GM18499 (cell line): ENCODE measurements at regions not wholly inside any gene's neighbourhood (a gene's known extent, or its start where the extent isn't known, plus 50 kb on each side); places are given as distances from the start of the nearest gene placed in this dataset.
"Not testable (repeated sequence)": the region's sequence is repeated elsewhere in the genome, so short reads cannot be mapped to it uniquely, and the experiment has no call there.

ENCODE experiments used
- ATAC-seq: cut with Tn5 transposase; IDR thresholded peaks from one replicate; pipeline ENCODE4 v1.9.1; 2021; ENCODE audit warnings: moderate number of reproducible peaks; ENCODE audit not compliant: insufficient read depth, unreplicated experiment

DNA sequence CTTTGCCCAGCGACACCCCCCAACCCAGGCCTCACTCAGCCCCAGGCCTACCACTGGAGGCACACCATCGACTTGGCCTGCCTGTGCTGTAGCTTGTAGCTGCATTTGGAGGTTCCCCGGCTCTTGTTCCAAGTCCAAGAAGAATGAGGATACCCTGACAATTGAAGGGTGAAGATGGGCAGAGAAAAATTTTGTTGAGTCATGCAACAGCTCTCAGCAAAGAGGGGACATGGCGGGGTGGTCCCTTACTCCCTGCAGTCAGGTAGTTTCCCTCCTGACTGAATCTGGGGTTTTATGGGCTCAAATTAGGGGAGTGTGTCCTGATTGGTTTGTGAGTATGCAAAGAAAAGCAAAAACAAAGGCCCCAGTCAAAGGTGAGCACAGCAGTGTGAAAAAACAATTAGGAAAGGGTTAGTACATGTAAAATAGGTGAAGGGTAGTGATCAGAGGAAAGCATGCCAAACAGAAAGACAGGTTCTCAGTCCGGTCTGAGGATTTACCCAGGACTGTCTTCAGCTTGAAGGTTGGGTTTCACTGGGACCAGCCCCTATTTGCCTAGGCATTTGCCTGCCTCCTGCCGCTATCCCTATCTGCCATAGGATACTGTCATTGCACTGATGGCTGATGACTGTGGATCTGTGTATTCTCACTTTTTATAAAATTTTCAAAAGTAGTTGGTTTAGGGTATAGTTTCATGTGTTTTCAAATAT, 316.4 kb upstream of the RND3 start:
- ATAC-seq = no peak

DNA sequence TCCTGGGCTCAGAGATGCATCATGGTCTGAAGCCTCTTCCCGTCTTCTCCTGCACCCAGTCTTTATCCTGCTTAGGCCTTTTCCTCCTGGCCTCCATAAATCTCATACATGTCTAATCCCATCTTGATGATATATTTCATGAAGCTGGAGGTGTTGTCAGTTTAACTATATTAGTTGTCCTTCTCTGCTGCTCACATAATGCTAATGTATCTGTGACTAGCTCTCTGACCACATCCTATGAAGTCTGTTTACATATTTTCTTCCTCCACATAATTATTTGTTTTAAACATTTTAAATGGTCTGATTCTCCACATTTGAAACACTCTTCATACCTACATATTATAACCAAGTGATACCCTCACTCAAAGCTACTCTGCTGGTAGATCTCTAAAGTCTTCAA, 315.2 kb upstream of the RND3 start:
- no peak for ATAC-seq

DNA sequence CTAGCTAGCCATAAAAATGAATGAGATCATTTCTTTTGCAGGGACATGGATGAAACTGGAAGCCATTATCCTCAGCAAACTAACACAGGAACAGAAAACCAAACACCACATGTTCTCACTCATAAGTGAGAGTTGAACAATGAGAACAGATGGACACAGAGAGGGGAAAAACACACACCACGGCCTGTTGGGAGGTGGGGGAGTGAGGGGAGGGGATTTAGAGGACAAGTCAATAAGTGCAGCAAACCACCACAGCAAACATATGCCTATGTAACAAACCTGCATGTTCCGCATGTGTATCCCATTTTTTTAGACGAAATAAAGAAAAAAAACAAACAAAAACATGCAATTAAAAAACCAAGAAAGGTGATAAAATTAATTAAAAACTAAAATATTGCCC, 308.8 kb upstream of the RND3 start:
- ATAC-seq = not testable (repeated sequence)

DNA sequence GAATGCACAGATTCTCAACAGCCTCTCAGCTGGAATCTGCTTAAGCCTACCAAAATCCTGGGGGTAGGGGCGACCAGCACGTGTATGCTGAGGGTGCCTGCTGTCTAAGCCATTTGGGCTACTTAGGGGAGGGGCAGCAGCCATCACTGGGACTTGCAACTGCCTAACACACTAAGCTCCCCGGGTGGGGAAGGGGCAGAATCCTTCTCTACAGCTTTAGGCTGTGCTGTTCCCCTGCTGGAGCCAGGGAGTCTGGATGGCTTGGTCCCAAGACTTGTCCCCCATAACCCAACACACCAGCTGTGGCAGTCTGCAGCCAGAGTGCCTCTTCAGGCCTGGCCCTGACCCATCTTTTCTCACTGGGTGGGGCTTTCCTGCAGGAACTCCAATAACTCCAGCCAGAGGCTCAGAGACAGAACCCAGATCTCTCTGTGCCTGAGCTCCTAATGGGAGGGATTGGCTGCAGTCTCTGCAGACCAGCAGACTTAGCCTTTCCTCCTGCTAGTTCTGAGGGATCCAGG, 305.4 kb upstream of the RND3 start:
- no peak for ATAC-seq

DNA sequence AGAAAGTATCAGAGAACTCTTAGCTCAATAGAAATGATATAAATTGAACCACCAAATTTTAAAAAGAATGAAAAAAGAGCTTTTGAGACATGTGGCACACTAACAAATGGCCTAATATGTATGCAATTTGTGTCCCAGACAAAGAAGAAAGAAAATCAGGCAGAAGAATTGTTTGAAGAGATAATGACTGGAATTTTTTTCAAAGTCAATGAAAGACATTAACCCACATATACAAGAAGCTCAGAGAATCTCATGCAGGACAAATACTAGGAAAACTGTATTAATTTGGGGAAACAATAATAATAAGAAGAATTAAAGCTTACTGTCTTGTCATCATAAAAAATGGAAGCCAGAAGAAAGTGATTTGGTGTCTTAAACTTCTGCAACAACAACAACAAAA, 304.1 kb upstream of the RND3 start:
- no peak for ATAC-seq

DNA sequence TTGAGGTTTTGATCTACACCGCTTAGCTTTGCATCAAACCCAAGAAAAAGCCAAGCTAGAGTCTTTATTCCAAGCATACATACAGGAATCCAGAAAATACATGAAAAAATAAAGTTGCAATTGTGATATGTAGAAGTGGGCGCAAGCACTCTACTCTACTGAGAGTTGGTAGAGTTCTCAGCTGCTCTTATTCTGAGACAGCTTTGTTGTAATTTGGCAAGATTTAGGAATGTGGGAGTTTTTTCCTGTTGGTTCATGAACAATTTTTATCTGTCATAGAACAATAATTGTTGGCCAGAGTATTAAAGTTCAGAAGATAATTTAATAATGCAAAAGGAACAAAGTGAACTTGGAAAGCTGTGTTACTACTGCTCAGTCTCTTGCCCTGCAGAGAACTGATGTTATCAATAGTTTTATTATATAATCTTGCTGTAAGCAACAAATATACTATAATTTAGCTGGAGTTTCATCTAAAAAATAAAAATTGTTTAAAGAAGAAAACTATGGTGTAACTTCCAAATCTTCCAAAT, 302.0 kb upstream of the RND3 start:
- no peak for ATAC-seq

DNA sequence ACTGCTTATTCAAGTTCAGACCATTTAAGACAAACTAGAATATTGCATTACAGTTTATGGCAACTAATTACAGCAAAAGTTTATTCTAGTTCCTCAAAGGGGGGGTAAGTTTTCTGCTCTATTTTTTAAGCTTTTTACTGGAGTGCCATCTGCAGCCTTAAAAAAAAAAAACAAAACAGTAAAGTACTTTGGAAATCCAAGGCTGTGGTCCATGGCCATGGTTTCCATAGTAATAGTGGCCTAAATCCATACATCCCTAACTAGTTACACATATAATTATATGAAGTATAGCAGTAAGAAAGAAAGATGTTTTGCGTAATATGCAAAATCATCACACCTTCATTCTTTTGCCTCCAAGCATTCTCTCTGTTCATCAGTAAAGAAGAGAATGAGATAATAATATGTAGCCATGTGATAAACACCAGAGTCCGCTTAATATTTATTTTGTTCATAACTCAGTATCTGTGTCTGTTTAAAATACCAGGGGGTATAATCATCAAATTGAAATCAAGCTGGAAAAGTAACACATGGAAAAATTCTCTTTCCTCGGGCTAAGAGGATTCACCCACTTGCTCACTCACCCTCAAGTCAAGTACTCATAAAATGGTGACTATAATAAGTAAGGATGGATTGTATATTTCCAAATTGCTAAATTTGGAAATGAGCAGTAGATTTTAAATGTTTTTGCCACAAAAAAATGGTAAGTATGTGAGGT, 301.1 kb upstream of the RND3 start:
- ATAC-seq = no peak

DNA sequence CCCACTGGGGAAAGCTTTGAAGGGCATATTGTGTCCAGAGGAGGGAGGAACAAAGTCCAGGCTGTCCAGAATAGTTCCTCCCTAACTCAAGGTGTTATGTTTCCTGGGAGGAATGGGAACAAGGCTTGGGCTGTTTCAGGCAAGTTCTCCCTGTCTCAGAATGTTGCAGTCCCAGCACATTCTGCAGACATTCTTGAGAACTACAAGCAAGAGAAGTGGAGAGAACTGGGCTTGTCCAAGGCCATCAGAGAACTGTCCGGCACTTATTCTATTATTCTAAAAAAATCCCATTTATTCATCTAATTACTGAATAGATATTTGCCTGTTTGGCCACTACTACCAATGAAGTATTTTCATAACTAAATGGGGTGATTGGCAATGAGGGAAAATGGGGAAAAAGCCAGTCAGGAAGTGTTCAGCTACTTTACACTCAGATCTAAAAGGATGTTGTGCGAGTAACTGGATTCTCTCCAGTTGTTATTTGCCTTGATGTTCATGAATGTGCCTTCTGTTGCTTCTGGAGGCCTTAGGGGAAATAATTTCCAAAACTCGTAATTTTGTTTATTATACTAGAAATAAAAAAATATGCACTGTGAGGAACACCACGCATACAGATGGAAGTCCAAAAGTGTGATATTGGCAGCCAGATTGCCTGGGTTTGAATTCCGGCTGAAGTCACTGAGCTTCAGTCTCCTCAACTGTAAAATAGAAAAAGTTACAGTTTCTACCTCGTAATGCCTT, 300.1 kb upstream of the RND3 start:
- no peak for ATAC-seq

DNA sequence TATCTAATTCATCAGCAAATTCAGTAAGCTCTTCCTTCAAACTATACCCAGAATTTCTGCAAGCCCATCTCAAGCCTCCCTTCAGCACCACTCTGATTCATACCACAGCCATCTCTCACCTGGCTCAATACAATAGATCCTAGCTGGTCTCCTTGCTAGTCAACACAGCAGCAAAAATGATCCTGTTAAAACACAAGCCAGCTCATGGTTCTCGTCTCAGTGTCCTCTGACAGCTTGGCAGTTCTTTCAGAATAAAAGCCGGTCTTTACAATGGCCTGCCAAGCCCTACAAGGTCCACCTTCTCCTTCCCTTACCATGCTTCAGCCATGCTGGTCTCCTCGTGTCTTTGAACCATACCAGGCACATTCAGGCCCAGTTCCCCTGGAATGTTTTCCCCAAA, 296.9 kb upstream of the RND3 start:
- no peak for ATAC-seq

DNA sequence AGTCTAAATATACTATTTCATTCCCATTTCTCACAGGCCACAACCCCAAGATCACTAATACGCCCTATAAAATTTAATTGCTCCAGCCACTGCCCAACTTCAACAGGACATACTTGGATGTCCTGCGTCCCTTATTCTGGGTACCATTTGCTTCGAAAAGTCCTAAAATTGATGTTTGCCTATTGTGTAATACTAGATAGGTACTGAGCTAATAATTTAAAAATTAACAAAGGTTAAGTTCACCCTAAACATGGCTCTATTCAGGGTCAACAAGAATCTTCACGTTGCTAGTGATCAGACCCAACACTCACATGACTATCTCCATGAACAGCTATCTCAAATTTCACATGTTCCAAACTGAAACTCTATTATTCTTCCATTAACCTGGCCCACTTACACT, 296.4 kb upstream of the RND3 start:
- ATAC-seq = no peak

DNA sequence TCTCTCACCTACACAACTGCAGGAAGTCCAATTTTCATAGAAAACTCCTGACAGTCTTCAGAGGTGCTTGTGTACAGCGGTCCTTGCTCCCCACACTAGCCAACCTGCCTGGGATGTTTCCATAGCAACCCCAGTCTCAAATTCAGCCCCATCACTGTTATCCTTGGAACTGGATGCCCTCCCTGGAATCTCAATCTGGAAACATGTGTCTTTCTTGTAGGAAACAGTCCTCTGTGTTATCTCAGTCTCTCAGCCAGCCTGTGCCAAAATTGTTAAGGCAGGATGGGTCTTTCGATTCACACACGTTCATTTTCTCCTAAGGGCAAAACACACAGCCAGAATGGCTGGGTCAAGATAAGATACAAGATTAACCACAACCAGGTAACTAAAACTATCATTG, 295.5 kb upstream of the RND3 start:
- ATAC-seq = no peak

DNA sequence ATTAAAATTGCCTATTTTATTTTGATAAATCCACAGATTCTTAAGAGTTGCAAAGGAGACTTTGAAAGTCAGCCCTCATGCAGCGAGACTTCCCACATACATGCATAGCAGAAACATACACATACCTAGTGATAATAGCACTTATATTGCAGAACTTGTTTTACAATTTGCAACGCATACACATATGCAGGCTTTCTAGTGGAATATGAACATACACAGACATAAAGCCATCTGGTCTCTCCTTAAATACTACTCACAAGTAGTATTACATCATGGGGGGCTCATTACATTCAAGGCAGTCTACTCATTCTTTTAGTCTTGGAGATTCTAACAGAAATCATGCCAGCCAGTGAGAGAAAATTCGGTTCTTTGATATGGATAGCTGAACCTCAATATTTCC, 295.1 kb upstream of the RND3 start:
- no peak for ATAC-seq

DNA sequence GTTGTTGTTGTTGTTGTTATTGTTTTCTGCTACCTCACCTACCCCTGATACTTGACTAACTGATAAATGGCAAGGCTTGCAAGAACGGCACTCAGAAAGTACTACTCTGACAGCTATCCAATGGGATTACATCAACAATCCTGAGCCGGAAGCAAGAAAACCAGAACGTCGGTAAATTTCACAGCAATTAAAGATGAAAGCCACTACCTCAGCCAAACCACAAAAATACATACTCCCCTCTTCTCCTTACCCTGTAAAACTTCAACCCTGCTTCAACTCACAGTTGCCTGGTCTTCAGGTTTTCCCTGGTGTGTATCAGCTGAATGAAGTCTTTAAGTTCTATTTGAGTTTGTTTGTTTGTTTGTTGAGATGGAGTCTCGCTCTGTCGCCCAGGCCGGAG, 293.7 kb upstream of the RND3 start:
- no peak for ATAC-seq

DNA sequence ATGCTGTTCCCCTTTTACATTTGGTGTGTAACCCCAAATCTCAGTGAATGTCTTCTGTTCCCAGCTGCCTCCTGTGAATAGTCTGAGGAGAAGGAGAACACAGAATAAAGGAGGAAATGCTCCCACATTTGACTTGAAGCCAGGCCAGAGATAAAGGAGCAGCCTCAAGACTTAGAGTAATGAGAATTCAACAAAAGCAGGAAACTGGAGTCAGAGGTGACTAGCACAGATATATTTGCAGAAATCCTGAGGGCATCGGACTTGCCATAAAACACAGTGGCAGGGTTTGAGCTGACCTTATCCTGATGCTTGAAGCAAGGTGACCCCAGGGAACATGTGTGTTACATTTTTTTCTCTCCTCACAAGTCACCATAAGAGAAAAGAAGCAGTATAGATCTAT, 291.4 kb upstream of the RND3 start:
- ATAC-seq = no peak

DNA sequence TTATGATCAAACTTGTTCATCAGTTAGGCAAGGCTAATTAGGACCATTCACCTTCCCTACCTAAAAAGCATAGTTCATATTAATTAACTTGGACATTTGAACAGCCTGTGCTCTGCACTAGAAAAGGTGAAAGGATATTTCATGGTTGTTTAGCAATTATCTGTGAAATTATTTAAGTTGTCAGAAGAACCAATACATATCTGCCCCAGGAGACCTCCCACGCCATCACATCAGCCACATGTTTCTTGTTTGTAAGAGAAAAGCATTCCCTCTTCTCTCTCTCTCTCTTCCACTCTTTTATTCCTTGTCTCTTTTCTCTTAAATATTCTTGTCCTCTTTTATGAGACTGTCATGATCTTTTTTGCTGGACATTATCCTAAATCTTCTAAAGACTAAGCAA, 282.0 kb upstream of the RND3 start:
- no peak for ATAC-seq

DNA sequence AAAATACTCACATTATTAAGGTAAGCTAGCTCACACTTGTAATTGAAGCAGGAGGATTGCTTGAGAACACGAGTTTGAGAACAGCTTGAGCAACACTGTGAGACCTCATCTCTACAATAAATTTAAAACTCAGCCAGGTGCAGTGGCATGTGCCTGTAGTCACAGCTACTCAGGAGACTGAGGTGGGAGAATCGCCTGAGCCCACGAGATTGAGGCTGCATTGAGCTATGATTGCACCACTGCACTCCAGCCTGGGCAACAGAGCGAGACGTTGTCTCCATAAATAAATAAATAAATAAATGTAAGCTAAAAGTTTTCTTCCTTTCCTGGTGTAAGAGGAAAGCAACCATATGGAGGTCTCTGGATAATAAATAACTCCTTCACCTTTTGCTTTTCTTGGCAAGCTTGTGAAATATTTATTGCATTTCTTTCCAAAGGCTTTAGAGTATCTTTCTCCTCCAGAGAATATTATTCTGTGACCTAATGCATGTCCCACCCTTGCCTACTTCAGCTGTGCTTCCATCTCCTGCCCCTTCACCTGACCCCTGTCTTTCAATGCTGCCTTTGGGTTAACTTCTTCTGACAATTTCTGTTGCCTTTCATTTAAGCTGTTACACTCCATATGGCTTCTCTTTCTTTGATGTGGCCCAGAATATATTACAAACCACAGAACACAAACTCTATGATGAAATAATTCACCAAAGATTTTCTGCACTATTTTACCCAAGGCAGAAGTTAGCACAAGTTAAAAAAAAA, 280.7 kb upstream of the RND3 start:
- no peak for ATAC-seq

DNA sequence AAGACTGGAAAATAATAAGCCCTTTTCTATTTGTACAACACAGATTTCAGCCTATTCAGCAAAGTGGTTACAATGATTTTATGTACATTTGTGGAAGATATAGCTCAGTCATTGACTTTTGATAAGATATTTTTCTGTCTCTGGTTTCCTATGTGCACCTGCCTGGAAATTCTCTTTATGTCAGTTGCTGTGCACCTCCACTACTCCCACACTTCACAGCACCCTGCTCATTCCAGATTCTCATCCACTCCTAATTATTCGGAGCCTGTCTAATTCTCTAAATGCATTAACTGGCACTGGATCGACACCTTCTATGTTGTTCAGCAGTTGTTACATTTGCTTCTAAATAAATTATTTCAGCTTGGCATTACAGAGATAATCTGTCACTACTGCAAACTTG, 275.1 kb upstream of the RND3 start:
- no peak for ATAC-seq

DNA sequence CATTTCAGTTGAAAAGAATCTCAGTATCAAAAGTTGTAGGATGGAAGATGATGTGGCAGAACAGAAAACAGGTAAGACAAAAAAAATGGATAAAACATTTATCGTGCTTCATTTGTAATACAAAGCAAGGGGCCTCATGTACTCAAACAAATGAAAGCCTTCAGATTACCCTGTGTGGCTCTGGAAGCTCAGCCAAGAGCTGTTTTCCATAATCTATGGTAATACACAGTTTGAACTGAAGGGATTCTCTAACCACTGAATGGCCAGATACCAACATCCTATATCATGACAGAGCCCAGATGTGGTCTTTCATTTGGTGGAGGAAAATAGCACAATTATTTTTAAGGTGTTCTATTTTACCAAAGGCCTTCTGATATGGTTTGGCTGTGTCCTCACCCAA, 272.1 kb upstream of the RND3 start:
- ATAC-seq = no peak

DNA sequence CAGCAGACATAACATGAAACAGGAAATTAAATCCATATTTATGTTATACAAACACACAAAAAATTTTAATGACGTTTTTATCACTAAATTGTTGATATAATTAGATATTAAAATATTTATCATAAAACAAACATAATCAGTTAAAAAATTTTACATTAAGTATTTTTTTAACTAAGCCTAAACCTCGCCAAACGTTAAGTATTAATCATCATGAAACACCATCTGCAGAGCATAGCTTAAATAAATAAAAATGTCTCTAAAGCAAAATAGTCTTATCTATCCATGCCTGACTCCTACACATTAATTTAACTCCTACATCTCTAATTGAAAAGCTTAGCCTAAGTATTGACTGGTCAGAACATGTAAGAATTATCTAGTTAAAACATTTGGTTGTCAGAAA, 271.6 kb upstream of the RND3 start:
- no peak for ATAC-seq

DNA sequence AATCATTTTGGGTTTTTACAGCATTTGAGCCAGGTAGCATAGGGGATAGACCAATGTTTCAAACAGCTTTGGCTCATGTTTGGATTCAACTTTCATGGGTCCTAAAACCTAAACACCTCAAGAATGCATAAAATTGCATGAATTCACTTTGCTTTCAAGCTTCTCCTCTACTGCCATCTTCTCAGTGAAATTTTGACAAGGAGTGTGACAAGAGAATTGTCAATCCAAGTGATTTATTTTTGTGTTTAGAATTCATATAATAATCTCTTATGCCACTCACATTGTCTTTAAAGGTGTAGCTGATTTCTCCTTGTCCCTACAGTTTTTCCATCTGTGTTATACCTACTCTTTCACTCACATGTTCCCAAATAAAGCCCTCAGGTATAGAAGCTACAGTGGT, 264.8 kb upstream of the RND3 start:
- ATAC-seq = no peak
